WTC11 (cell line): ENCODE measurements at regions not wholly inside any gene's neighbourhood (a gene's known extent, or its start where the extent isn't known, plus 50 kb on each side); places are given as distances from the start of the nearest gene placed in this dataset.

Experiments
- CTCF ChIP-seq: fragments of 200-600 bp; IDR thresholded peaks from 2 replicates; pipeline ENCODE4 v1.8.0; 2022; ENCODE audit warnings: antibody characterized with exemption
- FOXJ3 ChIP-seq: sonication (generic); formaldehyde crosslinking; IDR thresholded peaks from 2 replicates; pipeline ENCODE4 v1.9.0; 2021; ENCODE audit warnings: missing genetic modification reagents, mild to moderate bottlenecking, borderline replicate concordance

DNA sequence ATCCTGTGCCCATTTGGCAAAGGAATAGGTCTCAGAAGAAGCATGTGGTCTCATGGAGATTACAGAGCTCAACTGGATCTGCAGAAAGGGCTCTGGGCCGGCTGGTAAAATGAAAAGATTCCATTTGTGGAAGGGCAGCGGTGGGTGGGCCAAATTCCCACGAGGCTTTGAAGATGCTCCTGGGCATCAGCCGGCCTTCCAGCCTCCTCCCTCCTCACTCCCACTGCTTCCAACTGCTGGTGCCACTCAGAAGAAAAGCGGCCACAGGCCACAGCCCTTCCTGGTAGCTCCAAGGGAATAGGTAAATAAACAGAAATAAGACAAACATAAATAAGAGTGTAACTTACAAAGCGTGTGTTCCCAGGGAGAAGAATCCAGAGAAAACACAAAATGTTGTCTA, 136.3 kb upstream of the SLC44A3 start:
- TF ChIP-seq CTCF (no peak), FOXJ3 (CRISPR knock-in tag) (no peak)
